NCI-H69 (cell line): ENCODE measurements at regions not wholly inside any gene's neighbourhood (a gene's known extent, or its start where the extent isn't known, plus 50 kb on each side); places are given as distances from the start of the nearest gene placed in this dataset.
A peak's percentile ranks its signal among the peaks of the same experiment; 100 is the strongest.
"Not testable (repeated sequence)": the region's sequence is repeated elsewhere in the genome, so short reads cannot be mapped to it uniquely, and the experiment has no call there.

Source experiments
- DNase-seq: peaks from one replicate; lab custom pipeline; 2025; lab: John Stamatoyannopoulos, UW

GRCh38 chr10:76815505-76815904 is 822.1 kb downstream of the KCNMA1 start:
- DNase-seq = not testable (repeated sequence)

- no peak for DNase-seq
These were observed 826.2 kb downstream of the KCNMA1 start for GRCh38 chr10:76811430-76811829.

GRCh38 chr10:76788452-76788811 is 849.2 kb downstream of the KCNMA1 start:
- DNase-seq = no peak

- no peak for DNase-seq
These were observed 849.7 kb downstream of the KCNMA1 start for GRCh38 chr10:76787746-76788451.

- no peak for DNase-seq
These were observed 851.0 kb downstream of the KCNMA1 start for GRCh38 chr10:76786504-76787072.

- no peak for DNase-seq
These were observed 853.5 kb downstream of the KCNMA1 start for GRCh38 chr10:76784076-76784475.

GRCh38 chr10:76779796-76780301 is 857.8 kb downstream of the KCNMA1 start:
- DNase-seq = no peak

GRCh38 chr10:76778914-76779795 is 858.5 kb downstream of the KCNMA1 start:
- DNase-seq = peak; percentile 24

- no peak for DNase-seq
These were observed 862.5 kb downstream of the KCNMA1 start for GRCh38 chr10:76774987-76775603.

GRCh38 chr10:76769582-76769981 is 868.0 kb downstream of the KCNMA1 start:
- no peak for DNase-seq

GRCh38 chr10:76769161-76769560 is 868.4 kb downstream of the KCNMA1 start:
- DNase-seq = no peak

GRCh38 chr10:76766682-76767081 is 870.9 kb downstream of the KCNMA1 start:
- peak; percentile 4 for DNase-seq

- not testable (repeated sequence) for DNase-seq
These were observed 872.7 kb downstream of the KCNMA1 start for GRCh38 chr10:76764921-76765320.

GRCh38 chr10:76764177-76764576 is 873.4 kb downstream of the KCNMA1 start:
- DNase-seq = no peak

GRCh38 chr10:76763376-76763775 is 874.2 kb downstream of the KCNMA1 start:
- peak; percentile 28 for DNase-seq

- no peak for DNase-seq
These were observed 877.9 kb downstream of the KCNMA1 start for GRCh38 chr10:76759681-76760080.

- DNase-seq = no peak
These were observed 894.4 kb downstream of the KCNMA1 start for GRCh38 chr10:76743169-76743568.

GRCh38 chr10:76740514-76740913 is 897.1 kb downstream of the KCNMA1 start:
- no peak for DNase-seq

- DNase-seq = peak; percentile 54
These were observed 898.6 kb downstream of the KCNMA1 start for GRCh38 chr10:76738991-76739390.

GRCh38 chr10:76736815-76737618 is 900.6 kb downstream of the KCNMA1 start:
- peak; percentile 6 for DNase-seq

GRCh38 chr10:76736392-76736791 is 901.2 kb downstream of the KCNMA1 start:
- DNase-seq = no peak
